GOT3 (cell line): ENCODE measurements at regions not wholly inside any gene's neighbourhood (a gene's known extent, or its start where the extent isn't known, plus 50 kb on each side); places are given as distances from the start of the nearest gene placed in this dataset.
"Not testable (repeated sequence)": the region's sequence is repeated elsewhere in the genome, so short reads cannot be mapped to it uniquely, and the experiment has no call there.

Source experiments
- DNase-seq: peaks from one replicate; lab custom pipeline; 2025; ENCODE audit warnings: mixed read lengths; lab: John Stamatoyannopoulos, UW

DNA sequence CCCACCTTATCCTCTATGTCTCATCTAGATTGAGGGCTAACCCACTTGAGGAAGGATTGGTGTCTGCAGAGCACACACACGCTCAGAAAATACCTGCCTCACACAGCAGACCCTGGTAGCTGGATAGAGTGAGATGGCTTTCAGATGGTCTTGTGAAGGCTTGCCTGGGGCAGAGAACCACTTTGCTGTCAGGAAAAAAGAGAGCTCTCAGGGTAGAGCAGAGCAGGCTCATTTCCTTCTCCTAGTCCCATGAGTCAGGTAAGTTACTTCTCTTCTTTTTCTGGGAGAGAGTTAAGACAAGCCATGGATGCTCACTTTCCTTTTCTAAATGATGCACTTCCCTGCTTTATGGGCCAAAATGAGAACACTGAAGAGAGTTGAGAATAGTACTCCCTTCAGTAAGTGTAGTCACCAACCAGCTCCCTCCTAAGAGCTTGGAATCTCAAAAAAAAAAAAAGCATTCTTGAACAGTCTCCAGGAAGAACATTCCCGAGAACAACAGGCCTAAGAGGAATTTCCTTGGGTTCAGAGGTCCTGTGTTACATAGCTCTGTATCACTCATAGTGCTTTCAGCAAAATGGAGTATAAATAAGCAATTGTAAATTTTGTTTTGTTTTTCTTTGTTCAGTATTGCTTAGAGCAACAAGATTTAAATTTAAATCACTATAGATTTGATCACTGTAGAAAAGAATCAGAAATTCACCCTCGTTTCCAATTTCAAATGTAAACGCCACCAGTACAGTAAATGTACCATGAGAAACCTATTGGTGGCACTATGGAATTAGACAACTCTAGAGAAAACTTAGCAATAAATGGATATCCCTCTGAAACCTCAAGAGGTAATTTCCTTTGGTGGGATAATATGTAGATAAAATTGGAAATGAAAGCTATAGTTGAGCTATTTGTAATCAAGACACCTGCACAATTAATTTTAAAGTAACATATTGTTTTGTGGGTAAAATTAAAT lies 530.3 kb downstream of the RFPL4B start:
- DNase-seq, result no peak

DNA sequence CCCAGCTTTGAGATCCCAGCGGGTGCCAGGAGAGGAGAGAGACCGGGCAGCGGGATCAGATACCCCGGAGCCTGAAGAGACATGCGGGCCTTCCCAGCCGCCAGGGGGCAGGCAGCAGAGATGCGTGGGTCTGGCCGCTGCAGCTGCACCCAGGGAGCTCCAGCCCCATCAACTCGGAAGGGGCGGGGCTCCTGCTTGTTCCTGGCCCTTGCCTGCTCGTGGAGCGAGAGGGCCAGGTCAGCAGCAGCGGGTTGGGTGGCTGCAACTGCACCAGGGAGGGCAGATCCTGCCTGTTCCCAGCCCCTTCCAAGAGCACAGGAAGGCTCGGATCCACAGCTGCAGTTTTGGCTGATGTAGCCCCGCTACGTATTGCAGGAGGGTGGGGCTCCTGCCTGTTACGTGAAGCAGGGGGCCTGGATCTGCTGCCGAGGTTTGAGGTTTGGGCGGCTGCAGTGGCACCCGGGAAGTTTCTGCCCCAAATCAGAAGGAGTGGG lies 532.8 kb downstream of the RFPL4B start:
- DNase-seq, result no peak

DNA sequence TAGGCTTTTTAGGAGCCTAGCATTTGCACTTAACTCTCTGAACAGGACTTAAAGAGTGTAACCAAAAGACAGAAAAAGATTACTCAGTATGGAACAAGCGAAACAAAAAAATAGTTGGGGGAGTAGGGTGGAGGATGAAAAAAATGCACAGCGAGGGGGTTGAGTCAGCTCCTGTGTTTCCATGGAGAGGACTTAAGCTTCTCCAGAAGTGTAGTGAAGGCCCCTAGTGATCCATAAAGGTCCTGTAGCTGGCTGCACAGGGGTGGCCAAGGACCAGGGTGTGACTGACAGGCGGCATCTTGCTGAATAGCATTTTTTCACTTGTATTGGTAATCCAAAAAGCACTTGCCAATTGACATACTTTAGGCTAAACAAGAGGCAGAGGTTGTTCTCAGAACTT lies 533.9 kb downstream of the RFPL4B start:
- DNase-seq, result no peak

DNA sequence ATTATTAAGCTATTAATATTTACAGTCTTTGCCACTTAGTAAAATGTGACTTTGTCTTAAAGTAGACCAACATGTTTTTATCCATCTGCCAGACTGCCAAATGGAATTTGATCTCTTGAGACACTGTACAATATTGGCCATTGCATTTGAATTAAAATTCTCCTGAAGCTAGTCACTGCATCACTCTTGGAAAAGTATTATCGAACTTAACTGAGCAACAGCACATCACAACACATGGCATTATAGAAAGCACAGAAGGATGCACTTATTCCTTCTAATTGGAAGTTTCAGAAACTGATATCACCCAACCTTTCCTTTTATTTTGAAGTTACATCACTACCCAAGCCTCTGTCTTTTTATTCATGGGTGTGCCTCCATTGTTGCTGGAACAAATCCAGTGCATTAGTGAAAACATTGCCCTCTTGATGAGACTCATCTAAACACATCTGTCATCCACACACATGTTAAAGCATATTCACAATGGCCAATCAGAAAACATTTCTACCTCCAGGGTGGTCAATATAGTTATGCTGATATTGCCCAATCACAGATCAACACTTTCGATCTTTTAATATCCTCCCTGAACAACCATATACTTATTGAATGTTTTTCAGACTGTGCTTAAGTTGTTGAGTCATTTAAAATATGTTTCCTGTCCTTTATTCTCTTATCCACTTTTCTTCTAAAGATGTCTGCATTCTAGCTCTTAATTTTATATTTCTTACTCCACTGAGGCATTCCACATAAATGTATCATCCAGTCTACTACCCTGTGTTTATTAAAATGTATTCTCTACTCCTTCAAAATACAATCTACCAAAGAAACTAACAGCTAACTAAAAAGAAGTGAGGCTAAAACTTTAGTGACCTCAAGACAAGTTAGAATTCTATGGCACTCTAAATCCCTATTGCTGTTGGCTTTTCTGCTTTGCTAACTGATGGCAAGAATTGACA lies 535.0 kb downstream of the RFPL4B start:
- DNase-seq, result no peak

DNA sequence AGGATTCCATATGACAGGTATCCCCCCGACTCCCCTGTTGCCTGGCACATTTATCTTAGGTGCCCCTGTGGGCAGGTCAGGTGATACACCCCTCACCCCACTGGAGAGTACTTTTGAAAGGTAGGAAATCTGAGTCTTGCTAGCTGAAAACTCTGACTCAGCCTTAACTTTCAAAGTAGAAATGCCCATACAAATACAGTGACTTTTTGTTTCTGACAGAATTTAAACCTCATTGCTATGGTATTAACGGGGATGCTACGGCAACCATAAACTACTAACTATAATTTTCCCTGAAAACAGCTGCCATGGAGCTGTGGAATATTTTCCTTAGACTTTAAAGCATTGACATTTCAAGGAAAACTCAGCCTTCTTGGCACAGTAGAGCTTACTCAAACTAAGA lies 536.0 kb downstream of the RFPL4B start:
- no peak for DNase-seq

DNA sequence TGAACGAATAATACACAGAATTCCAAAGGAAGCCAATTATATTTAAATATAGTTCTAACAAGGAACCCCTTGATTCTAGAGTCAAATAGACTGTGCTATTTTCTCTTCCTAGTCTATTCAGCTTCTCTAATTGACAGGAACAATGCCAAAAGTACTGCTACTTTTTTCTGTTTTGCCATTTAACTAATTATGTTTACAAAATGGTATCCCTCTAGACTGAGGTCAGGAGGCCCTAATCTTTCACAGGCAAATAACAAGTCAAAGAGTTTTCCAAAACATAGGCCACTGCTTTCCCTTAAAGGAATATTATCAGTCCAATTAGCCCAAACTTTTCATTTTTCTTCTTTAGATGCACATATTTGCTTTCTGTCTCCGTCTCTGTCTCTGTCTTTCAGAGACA lies 539.3 kb downstream of the RFPL4B start:
- DNase-seq, result no peak

DNA sequence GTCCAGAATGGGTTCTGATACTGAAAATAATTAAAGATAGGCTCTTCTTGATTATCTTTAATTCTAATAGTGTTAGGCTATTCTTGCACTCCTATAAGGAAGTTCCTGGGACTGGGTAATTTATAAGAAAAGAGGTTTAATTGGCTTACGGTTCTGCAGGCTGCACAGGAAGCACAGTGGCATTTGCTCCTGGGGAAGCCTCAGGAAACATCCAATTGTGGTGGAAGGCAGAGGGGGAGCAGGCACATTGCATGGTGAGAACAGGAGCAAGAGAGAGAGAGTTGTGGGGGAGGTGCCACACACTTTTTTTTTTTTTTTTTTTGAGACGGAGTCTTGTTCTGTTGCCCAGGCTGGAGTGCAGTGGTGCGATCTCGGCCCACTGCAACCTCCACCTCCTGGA lies 540.3 kb downstream of the RFPL4B start:
- DNase-seq, result not testable (repeated sequence)

DNA sequence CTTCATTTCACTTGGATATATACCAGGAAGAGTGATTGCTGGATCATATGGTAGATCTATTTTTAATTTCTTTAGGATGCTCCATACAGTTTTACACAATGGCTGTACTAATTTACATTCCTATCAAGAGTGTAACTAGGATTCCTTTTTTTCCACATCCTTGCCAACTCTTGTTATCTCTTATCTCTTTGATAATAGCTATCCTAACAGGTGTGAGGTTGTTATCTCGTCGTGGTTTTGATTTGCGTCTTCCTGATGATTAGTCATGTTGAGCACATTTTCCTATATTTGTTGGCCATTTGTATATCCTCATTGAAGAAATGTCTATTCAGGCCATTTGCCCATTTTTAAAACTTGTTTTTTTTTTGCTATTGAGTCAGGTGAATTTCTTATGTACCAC lies 552.4 kb downstream of the RFPL4B start:
- no peak for DNase-seq

DNA sequence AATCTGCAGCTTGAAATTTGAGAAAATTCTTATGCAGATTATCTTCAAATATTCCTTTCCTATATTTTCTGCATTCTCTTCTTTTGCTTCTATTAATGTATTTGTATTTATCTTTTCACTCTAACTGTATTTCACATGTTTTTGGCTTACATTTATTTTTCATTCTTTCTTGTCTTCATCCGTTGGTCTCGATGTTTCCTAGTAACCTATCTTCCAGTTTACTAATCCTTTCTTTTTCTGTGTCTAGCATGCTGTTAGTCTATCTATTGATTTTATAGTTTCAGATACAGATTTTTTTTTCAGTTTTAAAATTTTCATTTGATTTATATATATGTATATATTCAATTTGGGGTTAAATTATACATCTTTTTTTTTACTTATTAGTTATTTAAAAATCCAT lies 556.2 kb downstream of the RFPL4B start:
- DNase-seq, result no peak

DNA sequence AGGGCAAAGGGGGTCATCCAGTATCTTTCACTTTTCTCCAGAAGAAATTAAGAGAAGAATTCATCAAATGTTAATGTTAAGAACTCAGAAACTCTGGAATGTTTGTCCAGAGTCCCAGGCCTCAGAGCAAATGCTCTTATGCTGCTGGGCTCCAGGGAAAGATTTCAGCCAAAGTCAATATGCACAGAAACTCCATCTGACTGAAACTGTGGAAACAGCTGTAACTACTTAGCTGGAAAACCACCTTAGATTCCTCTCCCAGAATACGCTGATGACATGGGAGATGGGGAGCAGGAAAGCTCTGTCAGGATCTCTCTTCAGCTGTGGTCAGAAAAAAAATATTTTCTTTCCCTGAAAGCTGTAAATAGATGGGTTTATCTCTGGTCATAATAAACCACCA lies 559.6 kb downstream of the RFPL4B start:
- no peak for DNase-seq

DNA sequence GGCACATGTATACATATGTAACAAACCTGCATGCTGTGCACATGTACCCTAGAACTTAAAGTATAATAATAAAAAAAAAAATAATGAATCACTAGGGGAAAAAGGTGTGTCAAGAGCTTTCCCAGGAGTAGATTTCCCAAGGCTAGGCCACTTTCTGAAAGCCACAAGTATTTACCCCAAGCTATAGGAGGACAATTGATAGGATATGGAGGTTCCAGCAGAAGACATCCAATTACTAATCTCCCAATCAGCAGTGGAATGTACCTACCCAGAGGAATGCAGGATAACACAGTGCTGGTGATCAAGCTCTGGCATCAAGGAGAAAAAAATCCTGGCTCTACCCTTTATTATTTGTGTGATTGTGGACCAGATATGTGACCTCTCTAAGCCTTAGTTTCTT lies 562.7 kb downstream of the RFPL4B start:
- no peak for DNase-seq

DNA sequence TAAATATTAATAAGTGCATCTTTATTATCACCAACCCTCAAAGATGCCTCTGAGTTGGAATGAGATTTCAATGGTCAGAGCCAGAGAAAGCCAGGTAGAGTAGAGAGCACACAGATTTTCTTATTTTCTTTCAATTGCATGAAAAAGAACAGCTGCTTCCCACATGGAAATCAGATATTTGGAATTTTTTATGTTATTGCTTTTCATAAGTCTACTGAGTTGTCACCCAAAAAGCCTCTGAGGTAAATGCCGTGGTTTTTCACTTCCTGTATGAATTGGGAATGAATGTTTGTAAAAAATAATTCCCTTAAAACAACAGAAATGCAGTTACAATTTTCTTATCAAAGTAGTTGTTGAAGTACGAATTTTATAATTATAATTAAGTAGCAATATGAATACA lies 563.1 kb downstream of the RFPL4B start:
- no peak for DNase-seq

DNA sequence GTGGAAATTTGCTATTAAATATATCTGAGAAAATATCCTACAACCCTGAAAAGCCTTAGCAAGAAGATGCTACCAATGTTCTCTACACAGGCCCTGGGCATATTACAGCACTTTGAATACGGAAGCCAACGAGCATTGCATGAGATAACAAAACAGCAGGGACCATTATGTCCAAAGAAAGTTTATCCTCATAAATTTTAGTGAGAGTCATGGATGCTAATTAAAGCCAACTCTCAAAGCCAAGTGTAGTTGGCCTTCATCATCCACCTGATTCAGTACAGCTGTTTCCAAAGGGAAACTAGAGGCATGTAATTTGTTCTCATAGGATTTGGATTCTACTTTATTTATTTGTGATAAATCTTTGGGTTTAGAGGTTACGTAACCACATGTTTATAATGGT lies 564.8 kb downstream of the RFPL4B start:
- no peak for DNase-seq

DNA sequence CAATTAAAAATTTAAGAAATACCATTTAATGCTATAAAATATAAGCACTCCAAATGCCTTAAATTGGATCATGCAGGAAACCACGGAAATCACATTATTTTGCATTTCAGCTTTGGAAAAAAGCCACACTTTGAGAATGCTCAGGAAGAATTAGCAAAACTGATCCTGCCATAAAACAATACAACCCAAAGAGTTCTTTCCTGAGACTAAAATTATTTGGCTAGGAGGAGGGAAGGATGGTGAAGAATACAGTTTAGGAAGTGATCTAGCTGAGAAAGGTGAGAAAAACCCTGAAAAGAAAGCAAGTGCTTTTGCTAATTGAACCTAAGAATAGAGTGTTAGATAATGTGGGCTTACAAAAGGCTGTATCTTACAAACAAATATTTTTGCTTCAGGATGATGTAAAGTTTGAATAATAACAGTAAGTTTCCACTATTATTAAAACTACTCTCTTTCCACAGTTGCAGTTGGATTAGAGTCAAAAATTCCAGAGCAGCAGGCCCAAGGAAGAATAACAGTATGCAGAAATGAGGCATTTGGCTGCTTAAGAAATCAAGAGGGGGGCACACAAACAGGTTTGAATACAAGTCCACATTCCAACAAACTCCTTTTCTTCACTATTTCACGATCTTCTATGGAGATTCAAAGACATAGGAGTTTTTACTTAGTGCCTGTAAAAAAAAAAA lies 565.4 kb downstream of the RFPL4B start:
- DNase-seq, result no peak

DNA sequence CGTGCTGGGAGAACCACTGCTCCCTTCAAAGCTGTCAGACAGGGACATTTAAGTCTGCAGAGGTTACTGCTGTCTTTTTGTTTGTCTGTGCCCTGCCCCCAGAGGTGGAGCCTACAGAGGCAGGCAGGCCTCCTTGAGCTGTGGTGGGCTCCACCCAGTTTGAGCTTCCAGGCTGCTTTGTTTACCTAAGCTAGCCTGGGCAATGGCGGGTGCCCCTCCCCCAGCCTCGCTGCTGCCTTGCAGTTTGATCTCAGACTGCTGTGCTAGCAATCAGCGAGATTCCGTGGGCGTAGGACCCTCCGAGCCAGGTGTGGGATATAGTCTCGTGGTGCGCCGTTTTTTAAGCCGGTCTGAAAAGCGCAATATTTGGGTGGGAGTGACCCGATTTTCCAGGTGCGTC lies 572.6 kb downstream of the RFPL4B start:
- DNase-seq, result not testable (repeated sequence)

DNA sequence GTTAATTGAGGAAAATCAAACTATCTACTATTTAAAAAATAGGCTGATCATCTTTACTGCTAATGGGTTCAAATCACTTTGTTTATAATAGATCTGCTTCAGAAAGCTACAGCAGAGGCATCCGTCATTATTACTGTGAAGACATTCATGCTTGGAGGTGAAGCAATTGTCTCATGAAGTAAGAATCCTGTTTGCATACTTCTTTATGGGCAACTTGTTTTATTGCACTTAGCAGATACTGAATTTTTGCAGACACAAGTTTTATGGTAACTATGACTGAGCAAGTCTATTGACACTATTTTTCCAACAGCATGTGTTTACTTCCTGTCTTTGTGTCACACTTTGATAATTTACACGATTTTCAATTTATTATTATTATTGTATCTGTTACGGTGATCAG lies 573.9 kb downstream of the RFPL4B start:
- no peak for DNase-seq

DNA sequence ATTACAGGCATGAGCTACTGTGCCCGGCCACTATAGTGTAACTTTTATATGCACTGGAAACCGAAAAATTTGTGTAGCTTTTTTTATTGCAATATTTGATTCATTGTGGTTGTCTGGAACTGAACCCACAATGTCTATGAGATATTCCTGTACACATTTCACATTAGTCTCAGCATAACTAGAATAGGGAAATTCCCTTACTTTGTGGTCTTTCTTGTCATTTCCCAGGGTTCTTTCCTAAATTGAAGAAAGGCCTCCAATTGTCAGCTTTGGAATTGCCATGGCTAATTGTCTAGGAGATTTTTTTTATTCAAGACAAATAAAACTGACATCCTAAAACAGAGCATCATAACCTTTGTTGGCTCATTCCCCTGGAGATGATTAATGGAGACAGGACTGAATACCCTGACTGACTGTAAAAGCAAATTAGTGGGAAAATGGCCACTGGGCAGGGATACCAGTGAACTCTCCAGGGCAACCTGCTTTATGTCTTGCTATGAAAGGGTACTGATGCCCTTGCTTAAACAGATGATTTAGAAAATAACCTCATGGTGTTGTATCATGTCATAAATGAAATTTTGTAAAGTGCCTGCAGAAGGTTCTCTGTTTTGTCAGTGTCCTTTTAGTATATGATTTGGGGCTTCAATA lies 576.9 kb downstream of the RFPL4B start:
- no peak for DNase-seq

DNA sequence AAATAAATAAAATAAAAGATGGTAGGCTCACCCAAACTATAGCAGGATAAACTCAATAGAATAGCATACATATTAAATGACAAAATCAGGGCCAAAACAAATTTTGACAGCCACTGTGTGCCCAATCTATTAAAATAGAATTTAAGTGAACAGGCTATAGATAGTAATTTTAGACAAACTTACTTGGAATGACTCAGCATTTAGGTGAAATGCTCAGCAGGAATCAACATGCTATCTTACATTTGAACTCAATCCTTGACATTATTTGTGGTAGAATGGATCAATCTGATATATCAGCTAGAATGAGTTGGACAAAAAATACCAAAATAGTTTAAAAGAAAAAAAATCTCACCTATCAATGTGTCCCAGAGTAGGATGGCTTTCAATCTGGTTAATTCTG lies 578.6 kb downstream of the RFPL4B start:
- no peak for DNase-seq

DNA sequence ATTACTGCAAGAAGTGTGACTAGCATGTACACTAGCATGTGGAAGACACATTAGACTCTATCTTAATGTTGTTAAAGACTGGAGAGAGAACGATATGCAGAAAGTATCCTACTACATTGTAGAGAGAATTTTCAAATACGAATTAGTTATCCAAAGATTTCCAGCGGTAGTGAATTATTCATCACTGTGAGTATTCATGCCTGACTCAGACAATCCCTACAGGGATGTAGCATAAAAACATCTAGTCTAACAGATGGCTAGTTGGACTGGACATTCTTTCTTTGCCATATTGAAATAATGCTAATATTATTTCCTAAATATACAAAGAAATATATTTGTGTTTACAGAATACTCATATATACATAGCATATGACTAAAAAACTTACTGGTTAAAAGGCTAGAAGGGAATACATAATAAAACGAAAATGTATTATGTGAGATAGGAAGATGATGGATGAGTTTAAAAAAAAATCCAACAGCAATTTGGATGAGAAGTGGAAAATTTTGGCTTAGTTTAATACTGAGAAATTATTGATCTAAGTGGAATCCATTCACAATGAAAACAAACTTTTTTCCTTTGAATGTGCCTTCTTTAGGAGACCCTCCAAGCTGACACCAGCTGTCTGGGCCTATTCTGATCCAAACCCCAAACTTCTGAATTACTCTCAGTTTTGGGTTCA lies 580.7 kb downstream of the RFPL4B start:
- DNase-seq, result no peak

DNA sequence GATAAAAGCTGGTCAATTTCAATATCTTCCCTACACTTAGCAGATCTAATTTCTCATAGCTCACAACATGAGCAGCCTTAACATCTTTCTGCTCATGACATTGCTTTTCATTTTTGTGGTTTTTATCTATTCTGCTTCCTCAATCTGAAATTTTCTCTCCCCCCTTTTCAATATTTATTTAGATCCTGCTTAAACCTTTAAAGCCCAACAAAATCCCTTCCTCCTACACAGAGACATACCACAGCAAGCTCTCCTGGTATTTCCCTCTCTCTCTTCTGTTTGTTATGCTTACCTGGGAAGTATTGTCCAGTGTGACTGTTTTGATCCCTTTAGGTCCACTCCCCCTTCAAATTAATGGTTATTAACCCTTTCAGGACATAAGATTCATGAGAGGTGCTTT lies 582.5 kb downstream of the RFPL4B start:
- DNase-seq, result no peak

DNA sequence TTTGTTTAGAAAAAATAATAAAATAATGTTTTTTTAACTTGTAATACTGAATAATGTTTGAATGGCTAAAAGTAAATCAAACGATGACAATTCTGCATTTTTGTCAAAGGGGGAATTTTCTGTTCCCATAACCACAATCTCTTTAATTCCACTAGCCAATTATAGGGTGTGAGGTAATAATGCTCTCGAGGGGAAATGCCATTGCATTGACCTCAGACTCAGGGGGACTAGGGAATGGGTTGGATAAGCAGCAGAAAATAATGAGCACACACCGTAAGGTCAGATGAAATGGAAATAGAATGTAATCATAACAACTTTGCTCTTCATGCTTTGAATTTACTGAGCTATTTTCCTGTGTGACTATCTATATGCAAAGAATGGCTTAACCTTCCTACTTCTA lies 584.7 kb downstream of the RFPL4B start:
- DNase-seq, result no peak
